ENCODE measurements at regions not wholly inside any gene's neighbourhood (a gene's known extent, or its start where the extent isn't known, plus 50 kb on each side); places are given as distances from the start of the nearest gene placed in this dataset.
"Not testable (repeated sequence)": the region's sequence is repeated elsewhere in the genome, so short reads cannot be mapped to it uniquely, and the experiment has no call there.

DNA sequence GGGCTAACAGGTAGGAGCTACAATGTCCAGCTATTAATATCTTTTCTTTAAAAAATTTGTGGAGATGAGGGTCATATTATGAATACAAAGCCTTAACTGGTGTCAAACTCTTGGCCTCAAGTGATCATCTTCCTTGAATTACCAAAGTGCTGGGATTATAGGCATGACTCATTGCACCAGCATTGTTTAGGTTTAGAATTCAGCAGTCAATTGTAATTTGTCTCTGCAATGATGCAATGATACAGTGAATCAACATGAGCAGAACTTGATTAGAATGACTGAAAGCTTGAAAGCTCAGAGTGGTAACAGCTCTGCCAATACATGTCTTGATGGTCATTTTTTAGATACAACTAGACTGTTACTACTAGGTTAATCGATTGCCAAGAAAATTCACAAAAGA, 752.8 kb upstream of the MIR17HG start:
- DNase-seq (ENCODE audit: low read depth in 1 of 2, low spot score in 2 of 2), result no peak
- H3K36me3 ChIP-seq, result no peaks in the 10 kb centered on the region
- no peaks in the 10 kb centered on the region for H3K9me3 ChIP-seq (replicated peaks)

DNA sequence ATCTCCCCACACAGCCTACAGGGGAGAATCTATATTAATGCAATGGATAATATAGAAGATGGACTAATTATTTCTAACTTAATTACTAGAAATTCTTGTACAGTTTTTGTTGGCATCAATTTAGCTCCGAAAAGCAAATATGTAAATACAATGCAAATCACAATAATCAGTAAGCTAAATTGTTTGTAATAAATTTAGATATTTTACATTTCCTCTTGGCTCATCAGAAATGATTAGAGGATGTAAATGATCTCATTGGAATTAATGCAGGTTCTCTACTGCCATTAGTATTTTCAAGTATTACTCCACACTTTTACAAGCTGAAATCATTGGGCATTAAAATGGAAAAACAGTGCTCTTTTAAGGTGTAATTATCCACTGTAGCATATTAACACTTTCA, 741.8 kb upstream of the MIR17HG start:
- Histone ChIP-seq H3K36me3 (no peaks in the 10 kb centered on the region), H3K27me3 (replicated peaks) (no peaks in the 10 kb centered on the region), H3K4me3 (no peak overlapping the region), H3K4me1 (replicated peaks) (no peaks in the 10 kb centered on the region), H3K9me3 (replicated peaks) (no peaks in the 10 kb centered on the region), H3K27ac (no peak overlapping the region)
- no peak for DNase-seq (ENCODE audit: low read depth in 1 of 2, low spot score in 2 of 2)

More for the DNA sequence above, 752.8 kb upstream of the MIR17HG start:
- Histone ChIP-seq H3K4me3 (no peak overlapping the region), H3K27me3 (replicated peaks) (no peaks in the 10 kb centered on the region), H3K4me1 (replicated peaks) (no peaks in the 10 kb centered on the region), H3K27ac (no peak overlapping the region)

DNA sequence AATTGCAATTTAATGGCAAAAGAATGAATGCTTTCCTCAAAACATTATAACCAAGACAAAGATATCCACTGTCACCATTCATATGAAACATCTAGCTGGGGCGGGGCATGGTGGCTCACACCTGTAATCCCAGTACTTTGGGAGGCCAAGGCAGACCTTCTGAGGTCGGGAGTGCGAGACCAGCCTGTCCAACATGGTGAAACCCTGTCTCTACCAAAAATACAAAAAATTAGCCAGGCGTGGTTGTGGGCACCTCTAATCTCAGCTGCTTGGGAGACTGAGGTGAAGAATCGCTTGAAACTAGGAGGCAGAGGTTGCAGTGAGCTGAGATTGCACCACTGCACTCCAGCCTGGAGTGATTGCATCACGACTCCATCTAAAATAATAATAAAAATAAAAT, 740.6 kb upstream of the MIR17HG start:
- not testable (repeated sequence) for H3K27ac ChIP-seq; DNase-seq (ENCODE audit: low read depth in 1 of 2, low spot score in 2 of 2); H3K4me3 ChIP-seq; H3K36me3 ChIP-seq; H3K4me1 ChIP-seq (replicated peaks); H3K9me3 ChIP-seq (replicated peaks); H3K27me3 ChIP-seq (replicated peaks)

DNA sequence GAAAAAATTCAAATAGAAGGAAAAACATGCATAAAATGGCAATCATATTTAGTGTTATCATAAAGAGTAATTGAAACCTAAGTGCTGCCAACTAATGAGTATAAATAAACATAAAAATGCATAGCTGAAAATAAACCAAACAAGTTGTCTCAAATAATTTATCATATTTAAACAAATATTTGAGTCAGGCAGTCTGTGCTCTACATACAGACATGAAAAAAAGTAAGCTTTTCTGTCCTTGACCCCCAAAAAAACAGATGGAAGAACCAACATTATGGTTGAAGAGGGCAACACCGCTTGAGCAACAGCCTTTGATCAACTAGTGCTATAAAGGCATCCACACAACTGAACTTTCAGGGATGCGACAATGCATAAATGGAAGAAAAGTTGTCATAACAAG, 735.1 kb upstream of the MIR17HG start:
- Histone ChIP-seq H3K4me3 (no peak overlapping the region), H3K27ac (no peak overlapping the region), H3K27me3 (replicated peaks) (no peaks in the 10 kb centered on the region), H3K9me3 (replicated peaks) (no peaks in the 10 kb centered on the region), H3K4me1 (replicated peaks) (no peaks in the 10 kb centered on the region), H3K36me3 (no peaks in the 10 kb centered on the region)
- no peak for DNase-seq (ENCODE audit: low read depth in 1 of 2, low spot score in 2 of 2)

DNA sequence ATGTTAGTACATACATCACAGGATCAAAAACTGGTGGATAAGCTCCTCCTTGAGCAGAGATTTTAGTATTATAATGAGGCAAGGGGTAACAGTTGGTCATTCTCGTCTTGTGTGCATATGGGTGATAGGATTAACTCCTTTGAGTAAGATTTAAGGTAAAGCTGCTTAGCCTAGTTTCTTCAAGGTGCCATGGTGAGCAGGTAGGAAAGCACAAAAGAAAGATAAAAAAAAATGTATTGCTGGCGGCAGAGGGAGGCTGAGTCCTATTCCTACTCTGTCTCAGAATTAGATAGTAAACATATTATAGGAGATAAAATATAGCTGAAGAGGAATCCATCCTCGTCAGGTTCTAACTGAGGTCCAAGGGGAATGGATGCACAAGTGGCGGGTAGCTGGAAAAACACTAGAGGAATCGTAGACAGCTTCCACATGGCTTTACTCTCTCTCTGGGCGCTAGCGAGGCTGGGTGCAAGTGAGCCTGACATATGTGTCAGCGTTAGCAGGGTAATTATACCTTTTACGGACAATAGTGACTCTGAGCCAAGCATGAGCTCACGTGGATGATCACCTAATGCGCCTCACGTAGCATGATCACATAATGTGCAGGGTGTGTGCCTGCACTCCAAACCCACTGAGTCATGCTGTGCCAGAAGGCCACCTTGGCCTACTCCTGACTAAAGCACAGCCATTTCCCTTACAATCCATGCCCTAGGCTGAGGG, 734.3 kb upstream of the MIR17HG start:
- H3K27ac ChIP-seq, result no peak overlapping the region
- H3K4me1 ChIP-seq (replicated peaks), result no peaks in the 10 kb centered on the region
- no peaks in the 10 kb centered on the region for H3K36me3 ChIP-seq
- H3K9me3 ChIP-seq (replicated peaks), result no peaks in the 10 kb centered on the region
- no peak overlapping the region for H3K4me3 ChIP-seq
- no peaks in the 10 kb centered on the region for H3K27me3 ChIP-seq (replicated peaks)
- no peak for DNase-seq (ENCODE audit: low read depth in 1 of 2, low spot score in 2 of 2)

DNA sequence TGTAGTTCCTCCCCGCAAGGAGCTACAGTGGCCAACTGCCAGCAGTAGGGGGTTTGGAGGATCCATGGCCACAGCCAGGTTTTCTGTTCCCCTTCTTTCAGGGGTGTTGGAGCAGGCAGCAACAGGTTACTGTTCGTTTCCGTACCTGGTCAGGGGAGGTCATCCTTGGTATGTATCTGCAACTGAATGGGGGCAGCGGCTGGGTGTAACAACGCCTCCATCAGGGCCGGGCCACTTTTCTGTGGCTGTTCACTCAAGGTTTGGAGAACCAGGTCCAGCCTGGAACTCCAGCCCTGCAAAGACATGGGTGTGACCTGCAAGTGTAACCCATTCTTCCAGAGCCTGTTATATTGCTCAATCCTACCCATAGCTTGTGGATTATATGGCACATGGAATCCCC, 732.3 kb upstream of the MIR17HG start:
- no peak for DNase-seq (ENCODE audit: low read depth in 1 of 2, low spot score in 2 of 2)
- no peaks in the 10 kb centered on the region for H3K4me1 ChIP-seq (replicated peaks)
- no peaks in the 10 kb centered on the region for H3K9me3 ChIP-seq (replicated peaks)
- no peaks in the 10 kb centered on the region for H3K36me3 ChIP-seq
- H3K4me3 ChIP-seq, result no peak overlapping the region
- H3K27ac ChIP-seq, result no peak overlapping the region
- no peaks in the 10 kb centered on the region for H3K27me3 ChIP-seq (replicated peaks)

DNA sequence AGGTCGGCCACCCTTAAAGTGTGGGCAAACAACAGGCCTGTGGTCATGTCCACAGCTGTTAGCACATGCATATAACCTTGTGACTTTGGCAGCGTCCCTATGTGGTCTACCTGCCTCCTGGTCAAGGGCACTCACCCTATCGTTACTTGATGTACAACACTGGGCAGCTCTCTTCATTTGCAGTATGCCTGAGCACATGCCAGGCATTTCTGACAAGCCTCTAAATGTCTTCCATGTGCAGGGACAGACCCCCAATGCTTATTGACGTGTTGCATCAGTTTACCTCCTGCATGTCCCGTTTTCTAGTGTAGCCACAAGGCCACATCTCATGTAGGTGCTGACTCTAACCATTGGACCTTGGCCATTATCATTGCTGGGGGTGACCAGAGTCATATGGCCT, 731.7 kb upstream of the MIR17HG start:
- Histone ChIP-seq H3K36me3 (no peaks in the 10 kb centered on the region), H3K4me1 (replicated peaks) (no peaks in the 10 kb centered on the region), H3K4me3 (no peak overlapping the region), H3K27me3 (replicated peaks) (no peaks in the 10 kb centered on the region), H3K27ac (no peak overlapping the region), H3K9me3 (replicated peaks) (no peaks in the 10 kb centered on the region)
- DNase-seq (ENCODE audit: low read depth in 1 of 2, low spot score in 2 of 2), result no peak

DNA sequence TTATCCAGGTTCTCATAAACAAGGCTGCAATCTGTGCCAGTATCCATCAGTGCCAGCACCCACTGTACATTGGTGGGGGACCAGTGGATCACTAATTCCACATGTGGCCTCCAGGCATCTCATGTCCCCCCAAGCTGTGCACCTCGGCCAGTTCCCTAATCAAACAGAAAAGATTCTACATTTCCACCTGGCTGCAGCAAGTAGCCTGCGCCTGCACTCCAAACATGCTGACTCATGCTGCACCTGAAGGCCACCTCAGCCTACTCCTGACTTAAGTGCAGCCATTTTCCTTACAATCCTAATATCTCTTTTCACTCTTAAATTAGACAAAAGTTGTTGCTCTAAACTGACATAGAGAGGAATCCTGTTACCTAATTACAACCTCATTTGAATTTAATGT, 729.4 kb upstream of the MIR17HG start:
- DNase-seq (ENCODE audit: low read depth in 1 of 2, low spot score in 2 of 2), result no peak
- H3K4me3 ChIP-seq, result no peak overlapping the region
- no peak overlapping the region for H3K27ac ChIP-seq
- no peaks in the 10 kb centered on the region for H3K36me3 ChIP-seq
- H3K4me1 ChIP-seq (replicated peaks), result no peaks in the 10 kb centered on the region
- no peaks in the 10 kb centered on the region for H3K27me3 ChIP-seq (replicated peaks)
- H3K9me3 ChIP-seq (replicated peaks), result no peaks in the 10 kb centered on the region

DNA sequence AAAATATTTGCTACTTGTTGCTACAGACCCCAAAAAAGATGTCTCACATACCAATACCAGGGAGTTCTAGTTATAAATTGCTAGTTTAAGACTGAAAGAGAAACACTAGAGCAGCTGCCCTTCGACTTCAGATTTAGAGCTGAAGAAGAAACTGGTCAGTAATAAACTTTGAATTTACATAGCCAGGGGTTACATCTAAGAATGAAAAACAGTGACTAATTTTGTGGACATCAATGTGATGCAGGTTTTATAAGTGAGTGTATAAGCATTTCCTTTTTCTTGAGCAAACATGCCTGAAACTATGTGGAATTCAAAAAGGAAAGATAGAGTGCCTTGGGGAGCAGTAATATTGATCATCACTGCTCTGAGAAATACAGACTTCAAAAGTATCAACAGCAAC, 724.9 kb upstream of the MIR17HG start:
- DNase-seq (ENCODE audit: low read depth in 1 of 2, low spot score in 2 of 2), result no peak
- no peaks in the 10 kb centered on the region for H3K9me3 ChIP-seq (replicated peaks)
- no peaks in the 10 kb centered on the region for H3K36me3 ChIP-seq
- no peaks in the 10 kb centered on the region for H3K27me3 ChIP-seq (replicated peaks)
- H3K27ac ChIP-seq, result no peak overlapping the region
- no peaks in the 10 kb centered on the region for H3K4me1 ChIP-seq (replicated peaks)
- no peak overlapping the region for H3K4me3 ChIP-seq

DNA sequence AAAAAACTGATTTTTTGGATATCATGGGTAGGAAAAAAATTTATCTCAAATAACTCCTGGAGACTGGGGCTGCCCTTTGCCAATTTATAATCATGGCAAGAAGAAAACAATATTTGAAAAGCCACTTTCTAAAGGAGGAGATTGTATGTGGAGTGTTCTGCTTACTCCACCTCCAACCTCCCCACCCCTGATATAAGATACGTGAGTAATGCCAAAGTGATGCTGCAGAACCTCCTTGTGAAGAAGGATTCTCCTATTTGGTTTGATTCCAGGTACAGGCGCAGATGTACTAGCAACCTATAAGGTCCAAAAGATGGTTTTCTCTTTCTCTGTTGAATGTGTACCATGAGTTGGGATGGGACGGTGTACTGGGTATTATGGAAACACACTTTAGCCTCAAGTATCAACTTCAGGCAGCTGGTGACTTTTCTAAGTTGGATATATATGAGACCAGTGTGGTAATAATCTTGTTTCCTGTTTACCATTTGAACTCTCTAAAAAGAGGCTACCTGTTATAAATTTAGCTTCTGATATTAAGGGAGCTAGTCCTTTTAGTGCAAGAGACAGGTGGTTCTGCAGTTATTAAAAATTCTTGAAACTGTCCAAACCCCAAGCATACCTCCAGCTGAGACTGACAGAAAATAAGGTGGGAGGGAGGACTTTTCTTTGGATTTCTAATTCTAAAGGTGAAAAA, 724.0 kb upstream of the MIR17HG start:
- Histone ChIP-seq H3K9me3 (replicated peaks) (no peaks in the 10 kb centered on the region), H3K4me1 (replicated peaks) (no peaks in the 10 kb centered on the region), H3K36me3 (no peaks in the 10 kb centered on the region), H3K27ac (no peak overlapping the region), H3K4me3 (no peak overlapping the region), H3K27me3 (replicated peaks) (no peaks in the 10 kb centered on the region)
- DNase-seq (ENCODE audit: low read depth in 1 of 2, low spot score in 2 of 2), result no peak

DNA sequence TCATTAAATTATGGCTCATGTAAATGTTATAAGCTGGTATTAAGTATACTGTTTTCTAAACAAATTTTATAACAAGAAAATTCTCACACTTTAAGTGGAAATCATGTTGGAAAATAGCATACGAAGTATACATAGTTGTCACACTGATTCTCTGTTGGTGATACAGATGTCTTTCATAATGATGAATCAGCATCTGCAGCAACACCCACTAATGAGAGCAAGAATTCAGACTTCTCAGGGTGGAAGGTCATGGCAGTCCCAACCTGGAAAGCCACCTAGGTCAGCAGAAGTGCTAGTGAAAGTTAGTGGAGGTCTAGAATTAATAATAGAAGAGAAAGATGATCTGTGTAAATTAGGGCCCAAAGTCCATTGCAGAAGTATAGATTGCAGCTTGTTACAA, 719.7 kb upstream of the MIR17HG start:
- Histone ChIP-seq H3K36me3 (no peaks in the 10 kb centered on the region), H3K27me3 (replicated peaks) (no peaks in the 10 kb centered on the region), H3K4me1 (replicated peaks) (no peaks in the 10 kb centered on the region), H3K9me3 (replicated peaks) (no peaks in the 10 kb centered on the region), H3K4me3 (no peak overlapping the region), H3K27ac (no peak overlapping the region)
- no peak for DNase-seq (ENCODE audit: low read depth in 1 of 2, low spot score in 2 of 2)

DNA sequence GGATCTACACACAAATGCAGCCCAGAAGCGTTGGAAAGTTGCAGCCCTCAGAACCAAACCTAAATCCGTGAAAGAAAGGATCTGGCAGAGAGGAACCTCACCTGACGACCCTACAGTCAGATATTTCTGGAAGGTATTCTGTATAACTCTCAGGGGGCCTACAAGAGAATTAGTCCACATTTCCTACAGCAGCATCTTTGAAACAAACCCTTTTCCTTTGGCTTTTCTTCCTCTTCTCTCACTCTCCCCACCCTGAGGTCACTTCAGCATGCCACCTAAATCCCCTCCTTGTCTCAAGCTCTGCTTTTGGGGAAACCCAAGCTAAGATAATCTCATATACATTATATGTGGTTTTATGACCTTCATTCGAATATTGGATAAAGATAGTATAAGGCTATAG, 719.0 kb upstream of the MIR17HG start:
- Histone ChIP-seq H3K4me3 (no peak overlapping the region), H3K9me3 (replicated peaks) (no peaks in the 10 kb centered on the region), H3K27me3 (replicated peaks) (no peaks in the 10 kb centered on the region), H3K4me1 (replicated peaks) (no peaks in the 10 kb centered on the region), H3K36me3 (no peaks in the 10 kb centered on the region), H3K27ac (no peak overlapping the region)
- no peak for DNase-seq (ENCODE audit: low read depth in 1 of 2, low spot score in 2 of 2)

DNA sequence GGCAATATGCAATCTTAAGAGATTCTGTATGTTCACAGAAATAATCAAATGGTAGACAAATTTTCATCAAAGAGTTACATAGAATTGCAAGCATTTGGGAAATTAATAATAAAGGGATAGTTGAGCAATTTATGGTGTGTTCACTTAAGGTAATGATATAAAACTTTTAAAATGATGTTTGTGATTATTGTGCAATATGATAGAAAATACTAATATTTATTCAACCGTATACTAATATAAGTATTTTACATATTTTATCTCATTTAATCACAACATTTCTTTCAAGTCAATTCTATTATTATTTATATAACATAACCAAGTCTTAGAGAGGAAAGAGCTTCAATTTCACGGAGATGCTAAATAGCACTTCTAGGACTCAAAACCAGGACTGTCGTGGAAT, 716.8 kb upstream of the MIR17HG start:
- DNase-seq (ENCODE audit: low read depth in 1 of 2, low spot score in 2 of 2), result no peak
- H3K27me3 ChIP-seq (replicated peaks), result no peaks in the 10 kb centered on the region

DNA sequence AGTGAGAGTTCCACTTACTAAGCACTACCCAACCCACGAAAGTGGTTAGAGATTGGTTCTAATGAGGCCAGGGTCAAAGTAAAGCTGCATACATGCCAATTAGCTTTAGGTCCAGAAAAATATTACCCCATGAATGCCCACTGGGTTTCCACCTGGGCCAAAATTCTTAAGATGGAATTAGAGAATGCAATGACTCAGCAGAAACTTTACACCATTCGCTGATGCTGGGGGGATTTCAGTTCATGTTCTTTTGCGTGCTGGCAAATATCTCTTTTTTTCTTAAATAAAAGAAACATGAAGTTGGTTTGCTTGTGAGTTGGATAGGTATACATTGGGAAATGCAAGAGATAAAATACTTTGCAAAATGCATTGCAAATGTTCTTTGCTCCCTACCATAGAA, 715.3 kb upstream of the MIR17HG start:
- no peak overlapping the region for H3K27ac ChIP-seq
- H3K27me3 ChIP-seq (replicated peaks), result no peaks in the 10 kb centered on the region
- H3K4me1 ChIP-seq (replicated peaks), result no peaks in the 10 kb centered on the region
- no peaks in the 10 kb centered on the region for H3K9me3 ChIP-seq (replicated peaks)
- H3K36me3 ChIP-seq, result no peaks in the 10 kb centered on the region
- no peak for DNase-seq (ENCODE audit: low read depth in 1 of 2, low spot score in 2 of 2)
- H3K4me3 ChIP-seq, result no peak overlapping the region

More for the DNA sequence above, 716.8 kb upstream of the MIR17HG start:
- H3K4me1 ChIP-seq (replicated peaks), result no peaks in the 10 kb centered on the region
- no peaks in the 10 kb centered on the region for H3K9me3 ChIP-seq (replicated peaks)
- H3K27ac ChIP-seq, result no peak overlapping the region
- no peaks in the 10 kb centered on the region for H3K36me3 ChIP-seq
- H3K4me3 ChIP-seq, result no peak overlapping the region

DNA sequence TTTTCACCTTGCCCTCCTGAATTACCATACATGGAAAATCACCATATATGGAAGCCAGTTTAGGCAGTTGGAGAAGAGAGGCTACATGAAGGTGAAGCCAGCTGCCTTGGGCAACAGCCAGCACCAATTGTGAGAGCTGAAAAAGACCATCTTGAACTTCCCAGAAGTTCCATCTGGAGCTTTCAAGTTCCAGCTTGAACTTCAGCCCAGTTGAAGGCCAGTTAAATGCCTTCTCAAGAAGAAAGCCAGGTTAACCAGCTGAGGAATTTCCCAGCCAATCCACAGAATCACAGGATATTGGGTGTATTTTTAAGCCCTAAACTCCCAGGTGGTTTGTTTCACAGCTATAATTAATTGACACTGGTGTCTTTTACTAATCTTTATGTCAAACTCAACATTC, 713.6 kb upstream of the MIR17HG start:
- DNase-seq (ENCODE audit: low read depth in 1 of 2, low spot score in 2 of 2), result no peak
- no peak overlapping the region for H3K4me3 ChIP-seq
- H3K27ac ChIP-seq, result no peak overlapping the region
- no peaks in the 10 kb centered on the region for H3K36me3 ChIP-seq
- no peaks in the 10 kb centered on the region for H3K27me3 ChIP-seq (replicated peaks)
- H3K9me3 ChIP-seq (replicated peaks), result no peaks in the 10 kb centered on the region
- H3K4me1 ChIP-seq (replicated peaks), result no peaks in the 10 kb centered on the region
